B cell (primary cell): ENCODE measurements at regions not wholly inside any gene's neighbourhood (a gene's known extent, or its start where the extent isn't known, plus 50 kb on each side); places are given as distances from the start of the nearest gene placed in this dataset.

Source experiments
- ATAC-seq: fragments of 200-7000 bp; cut with Tn5 transposase; one replicate; pipeline ENCODE4 v1.10.0; 2021; ENCODE audit warnings: low read depth, mild to moderate bottlenecking, moderate number of reproducible peaks, moderate library complexity
- CTCF ChIA-PET: fragments of 350-600 bp; sonication (Branson Sonifier 250); formaldehyde crosslinking; loops from one replicate; lab custom pipeline; 2021; ENCODE audit warnings: antibody characterized with exemption, inconsistent platforms; lab: Charles Lee
- POLR2A ChIA-PET: fragments of 350-600 bp; sonication (Branson Sonifier 250); formaldehyde crosslinking; loops from one replicate; lab custom pipeline; 2021; ENCODE audit warnings: antibody characterized with exemption; lab: Charles Lee
- DNase-seq: peaks from one replicate; pipeline ENCODE4 v3.0.0; 2013
- H2AFZ ChIP-seq: 2 replicates; pipeline ENCODE4 v1.6.1; 2012; ENCODE audit warnings: mild to moderate bottlenecking, low read depth, low read length; ENCODE audit not compliant: insufficient read depth, poor library complexity, severe bottlenecking
- H3K27ac ChIP-seq, 2 donors: 1 replicate in 1 of 2; 2 replicates in 1 of 2; pipeline ENCODE4 v1.5.1; 2012 to 2013; ENCODE audit warnings: low read length in 2 of 2, mild to moderate bottlenecking in 2 of 2, moderate library complexity in 1 of 2
- H3K27me3 ChIP-seq, 4 experiments: fragments of 200-600 bp in 1 of 4; sonication (generic) in 1 of 4; replicated peaks in 1 of 4; 1 replicate in 2 of 4; 2 replicates in 2 of 4; pipeline versions ENCODE4 v1.6.1 to v1.7.0; 2013 to 2016; ENCODE audit warnings: low read length in 3 of 4, mild to moderate bottlenecking in 2 of 4, mixed read lengths in 1 of 4, moderate library complexity in 1 of 4; ENCODE audit not compliant: insufficient read depth in 4 of 4, control insufficient read depth in 3 of 4; ENCODE audit errors: control extremely low read depth in 1 of 4
- H3K36me3 ChIP-seq, 2 experiments: replicated peaks in 1 of 2; 1 replicate in 1 of 2; 2 replicates in 1 of 2; pipeline versions ENCODE4 v1.6.1 to v1.7.1; 2013; ENCODE audit warnings: low read length in 1 of 2; ENCODE audit not compliant: insufficient read depth in 2 of 2, control insufficient read depth in 1 of 2; ENCODE audit errors: control extremely low read depth in 1 of 2, extremely low read depth in 1 of 2
- H3K4me1 ChIP-seq, 2 donors: fragments of 200-600 bp in 1 of 2; sonication (generic) in 1 of 2; 1 replicate in 1 of 2; 2 replicates in 1 of 2; pipeline versions ENCODE4 v1.5.1 to v1.6.1; 2013 to 2017; ENCODE audit warnings: low read length in 2 of 2; ENCODE audit not compliant: control insufficient read depth in 2 of 2, insufficient read depth in 2 of 2
- H3K4me2 ChIP-seq: replicated peaks from 2 replicates; pipeline ENCODE3; 2012; ENCODE audit warnings: mild to moderate bottlenecking, low read depth, low read length; ENCODE audit not compliant: poor library complexity, severe bottlenecking
- H3K4me3 ChIP-seq, 5 experiments: fragments of 200-600 bp in 1 of 5; sonication (generic) in 1 of 5; 1 replicate in 3 of 5; 2 replicates in 2 of 5; pipeline versions ENCODE4 v1.5.1 to v1.7.0; 2011 to 2016; ENCODE audit warnings: low read length in 4 of 5, mild to moderate bottlenecking in 4 of 5, low read depth in 2 of 5, control low read depth in 1 of 5, moderate library complexity in 1 of 5; ENCODE audit not compliant: insufficient read depth in 1 of 5; ENCODE audit errors: control extremely low read depth in 1 of 5, extremely low read depth in 1 of 5
- H3K79me2 ChIP-seq: fragments of 200-600 bp; sonication (generic); one replicate; pipeline ENCODE4 v1.6.0; 2016; ENCODE audit warnings: low read length; ENCODE audit not compliant: control insufficient read depth, insufficient read depth
- H3K9ac ChIP-seq: fragments of 200-600 bp; sonication (generic); 2 replicates; pipeline ENCODE4 v1.6.1; 2017; ENCODE audit warnings: mild to moderate bottlenecking, low read length, moderate library complexity
- H3K9me3 ChIP-seq, 3 donors: one replicate each; pipeline versions ENCODE4 v1.6.1 to v1.7.1; 2013; ENCODE audit warnings: low read length in 2 of 3; ENCODE audit not compliant: control insufficient read depth in 2 of 3, insufficient read depth in 1 of 3; ENCODE audit errors: control extremely low read depth in 1 of 3
- H4K20me1 ChIP-seq: 2 replicates; pipeline ENCODE4 v1.6.0; 2012; ENCODE audit warnings: mild to moderate bottlenecking, low read length; ENCODE audit not compliant: insufficient read depth, control insufficient read depth, poor library complexity, severe bottlenecking
- H3K27ac Mint-ChIP-seq: one replicate; pipeline ENCODE4 v1.8.0; 2021; ENCODE audit warnings: mixed read lengths
- H3K27me3 Mint-ChIP-seq: one replicate; pipeline ENCODE4 v1.8.0; 2021; ENCODE audit warnings: mixed read lengths
- H3K4me1 Mint-ChIP-seq: one replicate; pipeline ENCODE4 v1.8.0; 2021; ENCODE audit warnings: mixed read lengths
- H3K4me3 Mint-ChIP-seq: one replicate; pipeline ENCODE4 v1.8.0; 2021; ENCODE audit warnings: mixed read lengths
- H3K9me3 Mint-ChIP-seq: one replicate; pipeline ENCODE4 v1.8.0; 2022; ENCODE audit warnings: mixed read lengths; ENCODE audit not compliant: insufficient read depth
- EZH2 ChIP-seq: IDR thresholded peaks from 2 replicates; pipeline ENCODE4 v1.6.1; 2012; ENCODE audit warnings: borderline replicate concordance, low read depth, mild to moderate bottlenecking, moderate library complexity, low read length; ENCODE audit not compliant: insufficient read depth, poor library complexity, severe bottlenecking
- WGBS: methylation state at CpG from one replicate; pipeline ENCODE4 v1.1.5; 2013; ENCODE audit warnings: missing lambda C conversion rate; ENCODE audit not compliant: insufficient coverage; 5-methylcytosine and 5-hydroxymethylcytosine counted together
- intact Hi-C: fragments of 100-400 bp; cut with micrococcal nuclease; formaldehyde crosslinking; loops from one replicate; pipeline ENCODE4 v1.10.0; 2022
- TF ChIP-seq, protein P1 (sequence below): fragments of 200-600 bp; IDR thresholded peaks from one replicate; pipeline ENCODE4 v1.8.0; 2022; ENCODE audit warnings: antibody characterized with exemption, mild to moderate bottlenecking

DNA sequence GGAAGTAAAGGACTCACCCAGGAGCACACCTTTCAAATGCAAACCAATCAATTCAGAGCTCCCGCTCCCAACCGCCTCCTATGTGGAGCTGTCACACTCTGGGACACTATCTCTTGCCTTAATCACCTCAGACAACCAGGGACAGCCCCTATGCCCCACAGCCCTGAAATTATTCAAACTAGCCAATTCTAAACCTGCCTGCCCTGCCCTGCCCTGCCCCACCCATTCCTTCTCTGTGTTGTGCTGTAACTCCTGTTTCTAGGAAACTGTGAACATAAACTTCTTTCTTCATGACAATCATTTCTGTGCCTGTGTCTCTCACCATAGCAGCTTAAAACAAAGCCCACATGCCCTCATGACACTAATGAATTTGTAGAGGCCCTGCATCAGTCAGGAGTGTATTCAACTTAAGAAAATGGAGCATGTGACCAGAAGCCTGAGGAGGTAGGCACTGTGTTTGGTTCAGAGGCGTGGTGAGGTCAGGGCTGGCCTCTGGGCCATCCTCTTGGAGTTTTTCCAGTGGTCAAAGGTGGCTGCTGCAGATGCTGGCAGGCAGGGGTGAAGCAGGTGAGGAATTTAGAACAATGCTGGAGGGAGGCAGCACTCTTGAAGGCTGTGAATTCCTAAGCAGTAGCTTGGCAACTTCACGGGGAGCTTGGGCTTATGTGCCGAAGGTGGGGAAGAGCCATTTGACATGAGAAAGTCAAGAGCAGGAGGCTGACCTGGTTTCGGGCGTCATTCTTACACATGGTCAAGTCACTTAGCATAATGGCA, 74.5 kb downstream of the RHOU start:
- Mint-ChIP-seq H3K9me3 (no peaks in the 10 kb centered on the region), H3K4me3 (no peak overlapping the region), H3K27me3 (peaks cover 9% of the 10 kb centered on the region), H3K27ac (no peak overlapping the region), H3K4me1 (peaks cover 30% of the 10 kb centered on the region)
- peaks cover 23 to 28% of the 10 kb centered on the region in 2 donors for H3K4me1 ChIP-seq
- intact Hi-C loops = no loop called here
- DNase-seq (peak; percentile 22), ATAC-seq (no peak)
- WGBS = 90% methylated on average over 7 of the region's 7 CpGs
- H3K36me3 ChIP-seq = no peaks in the 10 kb centered on the region
- ChIA-PET POLR2A (no interaction called here), CTCF (no interaction called here)
- H3K9ac ChIP-seq = no peak overlapping the region
- H3K79me2 ChIP-seq = no peaks in the 10 kb centered on the region
- H3K4me2 ChIP-seq = no peak overlapping the region
- H4K20me1 ChIP-seq = no peaks in the 10 kb centered on the region
- no peak overlapping the region for H3K4me3 ChIP-seq
- H3K27ac ChIP-seq = no peak overlapping the region
- TF ChIP-seq, protein P1, sequence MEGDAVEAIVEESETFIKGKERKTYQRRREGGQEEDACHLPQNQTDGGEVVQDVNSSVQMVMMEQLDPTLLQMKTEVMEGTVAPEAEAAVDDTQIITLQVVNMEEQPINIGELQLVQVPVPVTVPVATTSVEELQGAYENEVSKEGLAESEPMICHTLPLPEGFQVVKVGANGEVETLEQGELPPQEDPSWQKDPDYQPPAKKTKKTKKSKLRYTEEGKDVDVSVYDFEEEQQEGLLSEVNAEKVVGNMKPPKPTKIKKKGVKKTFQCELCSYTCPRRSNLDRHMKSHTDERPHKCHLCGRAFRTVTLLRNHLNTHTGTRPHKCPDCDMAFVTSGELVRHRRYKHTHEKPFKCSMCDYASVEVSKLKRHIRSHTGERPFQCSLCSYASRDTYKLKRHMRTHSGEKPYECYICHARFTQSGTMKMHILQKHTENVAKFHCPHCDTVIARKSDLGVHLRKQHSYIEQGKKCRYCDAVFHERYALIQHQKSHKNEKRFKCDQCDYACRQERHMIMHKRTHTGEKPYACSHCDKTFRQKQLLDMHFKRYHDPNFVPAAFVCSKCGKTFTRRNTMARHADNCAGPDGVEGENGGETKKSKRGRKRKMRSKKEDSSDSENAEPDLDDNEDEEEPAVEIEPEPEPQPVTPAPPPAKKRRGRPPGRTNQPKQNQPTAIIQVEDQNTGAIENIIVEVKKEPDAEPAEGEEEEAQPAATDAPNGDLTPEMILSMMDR = no peak
- no peak for TF ChIP-seq EZH2
- H3K27me3 ChIP-seq = peaks cover 0 to 3% (median 0%) of the 10 kb centered on the region in 4 experiments
- H2AFZ ChIP-seq = no peak overlapping the region
- peaks cover 0 to 3% (median 0%) of the 10 kb centered on the region in 3 donors for H3K9me3 ChIP-seq

DNA sequence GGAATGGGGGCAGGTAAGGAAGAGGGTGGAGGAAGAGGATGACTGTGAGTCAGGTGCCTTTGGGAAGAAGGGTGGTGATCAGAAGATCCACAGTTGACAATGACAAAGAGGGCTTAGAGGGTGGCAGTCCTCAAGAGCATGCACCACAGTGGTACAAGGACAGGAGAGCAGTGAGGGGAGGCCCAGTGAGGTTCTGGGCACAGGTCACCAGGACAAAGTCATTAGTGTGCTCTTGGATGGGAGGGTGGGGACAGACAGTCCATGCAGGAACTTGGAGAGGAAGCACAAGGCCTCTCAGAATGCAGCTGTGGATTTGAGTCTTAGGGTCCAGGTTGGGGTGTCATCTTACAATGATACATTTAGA, 75.1 kb downstream of the RHOU start:
- Histone ChIP-seq H2AFZ (no peak overlapping the region), H3K27me3 (peaks cover 0 to 3% (median 0%) of the 10 kb centered on the region in 4 experiments), H3K27ac (no peak overlapping the region), H3K36me3 (no peaks in the 10 kb centered on the region), H3K79me2 (no peaks in the 10 kb centered on the region), H3K4me1 (peaks cover 23 to 28% of the 10 kb centered on the region in 2 donors), H4K20me1 (no peaks in the 10 kb centered on the region), H3K4me2 (no peak overlapping the region), H3K9ac (no peak overlapping the region), H3K9me3 (peaks cover 0 to 3% (median 0%) of the 10 kb centered on the region in 3 donors), H3K4me3 (no peak overlapping the region)
- no peak for ATAC-seq
- ChIA-PET POLR2A (no interaction called here), CTCF (no interaction called here)
- H3K9me3 Mint-ChIP-seq = no peaks in the 10 kb centered on the region
- intact Hi-C loops = no loop called here
- H3K4me3 Mint-ChIP-seq = no peak overlapping the region
- H3K4me1 Mint-ChIP-seq = peaks cover 30% of the 10 kb centered on the region
- TF ChIP-seq, protein P1 = no peak
- no peak for TF ChIP-seq EZH2
- H3K27me3 Mint-ChIP-seq = peaks cover 12% of the 10 kb centered on the region
- no peak overlapping the region for H3K27ac Mint-ChIP-seq
- DNase-seq = no peak
